DOHH2 (cell line): ENCODE measurements at regions not wholly inside any gene's neighbourhood (a gene's known extent, or its start where the extent isn't known, plus 50 kb on each side); places are given as distances from the start of the nearest gene placed in this dataset.

Source experiments
- H3F3A ChIP-seq: fragments of 200-600 bp; sonication (generic), shearing (Covaris generic); 2 replicates; pipeline ENCODE4 v1.6.0; 2016; ENCODE audit warnings: antibody characterized with exemption, mild to moderate bottlenecking; ENCODE audit not compliant: control insufficient read depth, insufficient read depth
- H3K27ac ChIP-seq: fragments of 200-600 bp; sonication (generic); 2 replicates; pipeline ENCODE4 v1.5.1; 2014; ENCODE audit warnings: low read depth, mild to moderate bottlenecking, low read length, moderate library complexity
- H3K27me3 ChIP-seq: fragments of 200-600 bp; sonication (generic); 2 replicates; pipeline ENCODE4 v1.6.1; 2014; ENCODE audit warnings: mild to moderate bottlenecking, low read length, mixed read lengths; ENCODE audit not compliant: control insufficient read depth
- H3K36me3 ChIP-seq: fragments of 200-600 bp; sonication (generic); 2 replicates; pipeline ENCODE4 v1.6.1; 2014; ENCODE audit warnings: mild to moderate bottlenecking, low read length, moderate library complexity, mixed read lengths; ENCODE audit not compliant: control insufficient read depth
- H3K4me1 ChIP-seq: fragments of 200-600 bp; sonication (generic); 2 replicates; pipeline ENCODE4 v1.6.1; 2014; ENCODE audit warnings: mild to moderate bottlenecking, low read length, mixed read lengths; ENCODE audit not compliant: control insufficient read depth
- H3K4me2 ChIP-seq: fragments of 200-600 bp; sonication (generic); 2 replicates; pipeline ENCODE4 v1.6.0; 2014; ENCODE audit warnings: mild to moderate bottlenecking, low read length, moderate library complexity
- H3K4me3 ChIP-seq: fragments of 200-600 bp; sonication (generic); 2 replicates; pipeline ENCODE4 v1.5.1; 2014; ENCODE audit warnings: mild to moderate bottlenecking, low read length, mixed read lengths
- H3K79me2 ChIP-seq: fragments of 200-600 bp; sonication (generic); 2 replicates; pipeline ENCODE4 v1.6.1; 2014; ENCODE audit warnings: mild to moderate bottlenecking, low read length, mixed read lengths; ENCODE audit not compliant: control insufficient read depth
- H3K9me2 ChIP-seq: fragments of 200-600 bp; sonication (generic); replicated peaks from 2 replicates; pipeline ENCODE4 v1.6.1; 2014; ENCODE audit warnings: mild to moderate bottlenecking, low read length, mixed read lengths; ENCODE audit not compliant: control insufficient read depth
- H3K9me3 ChIP-seq: fragments of 200-600 bp; sonication (generic); 2 replicates; pipeline ENCODE4 v1.6.1; 2014; ENCODE audit warnings: antibody characterized with exemption, low read length, mixed read lengths; ENCODE audit not compliant: control insufficient read depth, insufficient read depth
- H4K20me1 ChIP-seq: fragments of 200-600 bp; sonication (generic); 2 replicates; pipeline ENCODE4 v1.6.0; 2014; ENCODE audit warnings: low read depth, mild to moderate bottlenecking, antibody characterized with exemption, low read length, moderate library complexity; ENCODE audit not compliant: control insufficient read depth, insufficient read depth
- CTCF ChIP-seq: fragments of 200-600 bp; sonication (generic); IDR thresholded peaks from one replicate; pipeline ENCODE4 v1.5.1; 2014; ENCODE audit warnings: antibody characterized with exemption, mild to moderate bottlenecking, low read depth, low read length; ENCODE audit not compliant: poor library complexity, severe bottlenecking
- EZH2phosphoT487 ChIP-seq: fragments of 200-600 bp; sonication (generic); IDR thresholded peaks from 2 replicates; pipeline ENCODE4 v1.6.1; 2017; ENCODE audit warnings: borderline replicate concordance, mild to moderate bottlenecking, antibody characterized with exemption, low read length, moderate library complexity, mixed read lengths

- H3K4me3 ChIP-seq: no peak overlapping the region
- H3K4me1 ChIP-seq: no peaks in the 10 kb centered on the region
- no peak overlapping the region for H3K27ac ChIP-seq
- TF ChIP-seq EZH2phosphoT487 (no peak), CTCF (no peak)
- no peaks in the 10 kb centered on the region for H3F3A ChIP-seq
- no peaks in the 10 kb centered on the region for H3K79me2 ChIP-seq
- H3K27me3 ChIP-seq: no peaks in the 10 kb centered on the region
- H3K9me2 ChIP-seq: no peaks in the 10 kb centered on the region
- no peaks in the 10 kb centered on the region for H3K36me3 ChIP-seq
- H4K20me1 ChIP-seq: no peaks in the 10 kb centered on the region
- no peak overlapping the region for H3K4me2 ChIP-seq
- no peaks in the 10 kb centered on the region for H3K9me3 ChIP-seq
These were observed 486.6 kb downstream of the ARHGEF28 start for GRCh38 chr5:74112372-74113195.

GRCh38 chr5:74111764-74112163, 485.8 kb downstream of the ARHGEF28 start:
- no peaks in the 10 kb centered on the region for H3F3A ChIP-seq
- H3K36me3 ChIP-seq: no peaks in the 10 kb centered on the region
- TF ChIP-seq EZH2phosphoT487 (no peak), CTCF (no peak)
- H3K27ac ChIP-seq: no peak overlapping the region
- H3K9me3 ChIP-seq: no peaks in the 10 kb centered on the region
- no peak overlapping the region for H3K4me2 ChIP-seq
- H3K4me3 ChIP-seq: no peak overlapping the region
- H3K27me3 ChIP-seq: no peaks in the 10 kb centered on the region
- H4K20me1 ChIP-seq: no peaks in the 10 kb centered on the region
- no peaks in the 10 kb centered on the region for H3K4me1 ChIP-seq
- H3K9me2 ChIP-seq: no peaks in the 10 kb centered on the region
- no peaks in the 10 kb centered on the region for H3K79me2 ChIP-seq

GRCh38 chr5:74109344-74109743, 483.3 kb downstream of the ARHGEF28 start:
- Histone ChIP-seq H3F3A (no peaks in the 10 kb centered on the region), H3K4me1 (no peaks in the 10 kb centered on the region), H3K27me3 (no peaks in the 10 kb centered on the region), H3K36me3 (no peaks in the 10 kb centered on the region), H3K79me2 (no peaks in the 10 kb centered on the region), H4K20me1 (no peaks in the 10 kb centered on the region), H3K4me2 (no peak overlapping the region), H3K9me2 (no peaks in the 10 kb centered on the region), H3K4me3 (no peak overlapping the region), H3K9me3 (no peaks in the 10 kb centered on the region), H3K27ac (no peak overlapping the region)
- TF ChIP-seq CTCF: no peak
- TF ChIP-seq EZH2phosphoT487: no peak
